Activated CD4-positive, alpha-beta T cell treated with anti-CD3 and anti-CD28 coated beads, Interleukin-2, amount 50 U/mL, for 24 hours (primary cell): ENCODE measurements at regions not wholly inside any gene's neighbourhood (a gene's known extent, or its start where the extent isn't known, plus 50 kb on each side); places are given as distances from the start of the nearest gene placed in this dataset.

ENCODE experiments used
- DNase-seq, 2 donors: peaks; one replicate each; pipeline ENCODE4 v3.0.0-alpha.2; 2020; ENCODE audit warnings: low read depth in 1 of 2, low spot score in 1 of 2

DNA sequence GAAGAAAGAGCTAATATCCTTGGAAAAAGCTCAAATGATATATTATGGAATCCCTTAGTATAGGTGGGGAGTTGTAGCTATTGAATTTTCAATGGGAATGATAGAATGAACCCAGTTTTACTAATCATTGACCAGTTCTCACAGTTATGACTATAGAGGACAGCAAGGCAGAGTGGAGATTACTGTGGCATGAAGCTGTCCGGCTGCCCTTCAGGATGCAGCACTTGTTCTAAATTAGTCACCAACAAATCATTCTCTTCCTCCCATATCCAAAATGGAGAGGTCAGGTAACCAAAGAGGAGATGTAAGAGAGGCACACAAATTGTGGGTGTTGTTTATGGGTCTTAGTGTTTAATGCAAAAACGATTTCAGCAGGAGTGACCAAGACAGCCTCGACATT, 1490.0 kb upstream of the MIR17HG start:
- DNase-seq = no peak

DNA sequence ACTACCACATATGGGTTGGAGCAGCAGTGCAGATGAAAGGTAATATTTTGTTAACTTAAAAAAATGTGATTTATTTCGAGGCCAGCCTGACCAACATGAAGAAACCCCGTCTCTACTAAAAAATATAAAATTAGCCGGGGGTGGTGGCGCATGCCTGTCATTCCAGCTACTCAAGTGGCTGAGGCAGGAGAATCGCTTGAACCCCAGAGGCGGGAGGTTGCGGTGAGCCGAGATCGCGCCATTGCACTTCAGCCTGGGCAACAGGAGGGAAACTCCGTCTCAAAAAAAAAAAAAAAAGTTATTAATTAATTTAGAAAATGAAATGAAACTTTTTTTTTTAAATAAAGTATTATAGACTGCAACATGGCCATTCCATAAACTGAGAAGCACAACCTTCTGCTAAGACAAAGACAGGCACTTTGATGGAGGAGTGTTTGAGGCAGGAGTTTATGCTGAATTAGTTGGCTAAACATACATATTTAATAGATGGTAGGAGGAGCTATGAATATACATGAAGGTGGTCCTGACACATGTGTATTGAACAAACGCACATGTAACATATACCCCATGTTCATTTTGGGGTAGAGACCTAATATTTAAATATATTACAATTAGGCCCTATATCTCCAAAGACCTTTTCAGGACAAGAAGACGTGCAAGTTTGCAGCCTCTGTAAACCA, 1485.3 kb upstream of the MIR17HG start:
- no peak for DNase-seq

GRCh38 chr13:89862691-89863036, 1484.8 kb upstream of the MIR17HG start:
- no peak for DNase-seq

DNA sequence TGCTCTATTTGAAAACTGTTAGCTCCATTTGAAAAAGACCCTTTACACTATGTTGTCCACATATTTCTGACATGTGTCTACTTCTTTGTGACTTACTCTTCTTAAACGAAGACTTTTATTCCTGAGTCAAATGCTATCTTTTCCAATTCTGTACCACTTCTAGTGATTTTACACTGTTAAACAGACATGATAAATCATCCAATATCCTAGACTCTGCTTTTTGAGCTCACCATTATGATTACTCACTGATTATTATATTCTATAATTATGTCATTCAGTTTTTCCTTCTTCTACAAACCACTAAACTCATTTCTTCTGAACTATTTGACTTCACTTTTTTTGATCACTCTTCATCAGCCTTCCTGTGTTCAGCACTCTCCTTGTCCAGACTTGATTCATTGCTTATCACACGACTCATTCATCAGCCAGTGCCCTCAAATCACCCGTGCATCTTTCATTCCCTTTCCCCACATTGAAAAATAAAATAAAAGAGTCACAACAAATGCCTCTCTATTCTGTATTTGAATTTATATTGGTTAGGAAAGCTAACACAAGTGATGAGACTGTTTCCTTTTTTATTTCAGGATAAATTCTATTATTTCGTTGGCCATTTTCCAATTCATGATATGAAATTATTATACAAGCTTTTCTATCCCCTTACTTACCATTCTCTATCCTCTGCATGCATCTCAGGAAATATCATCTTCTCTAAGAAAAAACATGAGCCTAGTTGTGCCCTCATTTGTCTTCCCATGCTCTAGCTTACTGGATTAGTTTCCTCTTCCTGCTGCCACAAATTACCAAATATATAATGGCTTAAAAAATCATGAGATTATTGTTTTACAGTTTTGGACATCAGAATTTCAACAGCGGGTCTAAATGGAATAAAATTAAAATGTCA, 1482.1 kb upstream of the MIR17HG start:
- no peak for DNase-seq

DNA sequence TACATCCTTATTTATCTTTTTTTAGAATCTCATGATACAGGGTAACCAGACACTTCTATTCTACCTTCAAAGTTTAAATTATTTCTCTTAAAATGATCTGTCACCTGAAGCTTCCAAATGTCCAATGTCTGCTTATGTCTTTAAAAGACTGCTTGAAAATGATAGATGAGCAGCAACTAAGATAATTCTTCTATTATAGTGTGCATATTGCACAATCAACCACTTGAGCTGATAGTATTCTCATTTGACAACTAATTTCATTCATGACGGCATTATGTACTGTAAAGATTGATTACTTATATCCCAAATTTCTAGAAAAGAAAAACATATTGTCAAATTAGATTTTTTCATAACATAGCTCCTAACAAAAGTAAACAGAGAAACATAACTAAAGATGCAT, 1478.2 kb upstream of the MIR17HG start:
- no peak for DNase-seq

- no peak for DNase-seq
These were observed 1468.6 kb upstream of the MIR17HG start for GRCh38 chr13:89878904-89879303.

- no peak for DNase-seq
These were observed 1467.3 kb upstream of the MIR17HG start for GRCh38 chr13:89880201-89880600.

- no peak for DNase-seq
These were observed 1463.5 kb upstream of the MIR17HG start for GRCh38 chr13:89883893-89884448.

DNA sequence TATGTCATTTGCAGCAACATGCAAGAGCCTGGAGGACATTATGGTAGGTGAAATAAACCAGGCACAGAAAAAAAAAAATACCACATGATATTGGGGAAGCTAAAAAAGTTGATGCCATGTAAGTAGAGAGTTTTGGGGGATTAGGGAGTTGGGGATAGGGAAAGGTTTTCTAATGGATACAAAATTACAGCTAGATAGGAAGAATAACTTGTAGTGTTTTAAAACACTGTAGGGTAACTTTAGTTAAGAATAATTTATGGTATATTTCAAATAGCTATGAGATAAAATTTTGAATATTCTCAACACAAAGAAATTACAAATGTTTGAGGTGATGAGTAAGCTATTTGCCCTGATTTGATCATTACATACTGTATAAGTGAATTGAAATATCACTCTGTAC, 1456.7 kb upstream of the MIR17HG start:
- no peak for DNase-seq

- DNase-seq = no peak
These were observed 1456.1 kb upstream of the MIR17HG start for GRCh38 chr13:89891416-89891815.

DNA sequence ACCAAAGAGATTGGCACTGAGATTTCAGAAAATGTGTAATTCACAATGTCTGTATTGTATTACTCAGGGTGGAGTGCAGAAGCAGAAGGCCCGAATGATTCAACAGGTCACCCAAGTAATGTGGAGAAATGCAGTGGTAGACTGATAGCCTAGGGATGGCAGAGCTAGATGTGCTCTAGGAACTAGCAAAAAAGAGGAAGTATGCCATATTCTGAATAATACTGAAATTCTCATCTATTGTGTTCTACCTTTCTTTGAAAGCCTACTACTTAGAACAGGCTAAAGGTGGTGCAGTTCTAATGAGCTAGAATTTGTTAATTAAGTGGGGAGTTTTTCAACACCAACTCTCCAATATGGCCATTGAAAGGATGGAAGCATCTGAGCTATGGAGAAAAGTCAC, 1449.8 kb upstream of the MIR17HG start:
- DNase-seq = no peak

- DNase-seq = no peak
These were observed 1448.0 kb upstream of the MIR17HG start for GRCh38 chr13:89899302-89900103.

DNA sequence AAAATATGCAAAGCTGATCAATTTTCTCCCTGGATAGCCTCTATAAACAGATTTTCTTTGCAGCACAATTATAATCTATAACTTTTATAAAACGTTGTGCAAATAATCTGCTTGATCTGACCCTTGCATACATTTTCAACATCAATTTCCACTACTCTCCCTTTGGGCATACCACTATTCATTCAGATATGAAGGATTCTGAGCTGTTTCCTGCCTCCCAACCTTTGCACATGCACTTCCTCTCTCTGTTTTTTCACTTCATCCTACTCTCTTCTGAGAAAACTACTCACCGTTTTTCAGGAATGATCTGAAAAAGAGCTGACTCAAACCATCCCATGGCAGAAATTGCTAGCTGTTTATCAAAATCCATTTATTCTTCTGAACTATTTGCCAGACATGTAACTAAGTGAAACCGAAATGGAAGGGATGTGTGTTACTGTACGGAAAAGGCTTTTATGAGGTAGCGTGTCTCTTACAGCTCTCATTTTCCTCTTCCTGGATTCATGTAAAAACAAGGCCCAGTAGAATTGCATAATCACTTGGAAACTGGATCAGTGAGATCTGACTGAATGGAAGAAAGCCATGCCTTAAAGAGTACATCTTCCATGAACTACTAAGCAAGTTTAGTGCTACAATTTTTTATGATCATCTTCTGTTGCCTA, 1447.3 kb upstream of the MIR17HG start:
- no peak for DNase-seq

DNA sequence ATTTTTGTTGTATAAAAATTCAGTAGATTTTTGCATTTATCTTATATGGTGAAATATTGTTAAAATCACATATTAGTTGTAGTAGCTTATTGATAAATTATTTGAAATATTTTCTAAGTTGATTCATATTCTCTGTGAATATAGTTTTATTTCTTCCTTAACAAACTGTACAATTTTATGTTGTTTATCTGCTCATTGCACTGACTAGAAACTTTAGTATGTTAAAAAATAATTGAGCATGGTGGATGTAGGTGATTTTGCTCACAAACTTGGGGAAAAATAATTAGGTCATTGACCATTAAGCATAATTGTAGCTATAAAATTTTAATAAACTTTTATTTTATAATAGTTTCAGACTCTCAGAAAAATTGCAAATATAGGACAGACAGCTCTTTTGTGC, 1445.3 kb upstream of the MIR17HG start:
- DNase-seq = no peak

DNA sequence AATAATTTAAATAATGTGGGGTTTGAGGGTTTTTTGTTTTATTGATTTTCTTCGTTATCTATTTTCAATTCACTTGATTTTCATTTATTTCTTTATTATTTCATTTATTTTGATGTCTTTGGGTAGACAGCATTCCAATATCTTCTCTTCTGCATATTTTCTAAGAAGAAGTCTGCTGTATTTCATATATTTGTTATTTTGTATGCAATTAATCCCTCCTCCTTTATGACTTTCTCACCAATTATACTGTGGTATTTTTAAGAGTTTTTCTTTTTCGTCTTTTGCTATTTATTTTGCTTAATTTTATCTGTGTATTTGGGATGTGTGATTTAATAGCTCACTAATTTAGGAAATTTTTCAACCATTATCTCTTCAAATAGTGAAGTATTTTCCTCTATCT, 1444.4 kb upstream of the MIR17HG start:
- DNase-seq = no peak

GRCh38 chr13:89910166-89910565, 1437.3 kb upstream of the MIR17HG start:
- no peak for DNase-seq

GRCh38 chr13:89916551-89916950, 1430.9 kb upstream of the MIR17HG start:
- no peak for DNase-seq

- no peak for DNase-seq
These were observed 1427.0 kb upstream of the MIR17HG start for GRCh38 chr13:89920461-89920860.

- no peak for DNase-seq
These were observed 1424.4 kb upstream of the MIR17HG start for GRCh38 chr13:89923052-89923451.

- DNase-seq = no peak
These were observed 1423.8 kb upstream of the MIR17HG start for GRCh38 chr13:89923736-89924135.

GRCh38 chr13:89925107-89925506, 1422.4 kb upstream of the MIR17HG start:
- DNase-seq = no peak
